ENCODE measurements at regions not wholly inside any gene's neighbourhood (a gene's known extent, or its start where the extent isn't known, plus 50 kb on each side); places are given as distances from the start of the nearest gene placed in this dataset.

DNA sequence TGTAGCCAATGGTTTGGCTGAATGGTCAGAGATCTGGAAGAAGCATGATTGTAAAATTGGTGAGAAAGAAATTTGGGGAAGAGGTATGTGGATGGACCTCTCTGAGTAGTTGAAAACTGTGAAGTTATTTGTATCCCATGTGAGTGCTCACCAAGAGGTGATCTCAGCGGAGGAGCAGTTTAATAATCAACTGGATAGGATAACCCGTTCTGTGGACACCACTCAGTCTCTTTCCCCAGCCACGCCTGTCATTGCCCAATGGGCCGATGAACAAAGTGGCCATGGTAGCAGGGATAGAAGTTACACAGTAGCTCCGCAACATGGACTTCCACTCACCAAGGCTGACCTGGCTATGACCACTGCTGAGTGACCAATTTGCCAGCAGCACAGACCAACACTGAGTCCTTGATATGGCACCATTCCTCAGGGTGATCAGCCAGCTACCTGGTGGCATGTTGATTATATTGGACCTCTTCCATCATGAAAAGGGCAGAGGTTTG is 257.4 kb upstream of the ATXN7L3B start:
- TF ChIP-seq EZH2 (IDR thresholded peaks at IDR 0.05; ENCODE audit: borderline replicate concordance, insufficient read depth, low read depth, low read length, poor library complexity, severe bottlenecking): no peak
- TF ChIP-seq CTCF (IDR thresholded peaks at IDR 0.05): no peak

Measured in B cell (primary cell).